ENCODE measurements at regions not wholly inside any gene's neighbourhood (a gene's known extent, or its start where the extent isn't known, plus 50 kb on each side); places are given as distances from the start of the nearest gene placed in this dataset.

GRCh38 chr5:15168358-15168757 lies 296.8 kb upstream of the ANKH start:
- H3K27ac ChIP-seq (ENCODE audit: control insufficient read depth, insufficient read depth): no peak overlapping the region
- no peak overlapping the region for H3K9ac ChIP-seq (ENCODE audit: control insufficient read depth, insufficient read depth, low read length)
- no peaks in the 10 kb centered on the region for H3K27me3 ChIP-seq (replicated peaks in 1 of 2; ENCODE audit: control insufficient read depth in 2 of 2, insufficient read depth in 2 of 2, low read length in 1 of 2)
- ChIA-PET SMC1A (ENCODE audit: uncharacterized antibody, unreplicated experiment) (interaction anchor here (0.7 kb wide), 1 partner anchor 310 kb away, joined by 3 read pairs; no protein-coding TSS in a partner anchor), RAD21 (ENCODE audit: unreplicated experiment) (no interaction called here), CTCF (no interaction called here), POLR2A (no interaction called here)
- no peaks in the 10 kb centered on the region for H3K4me1 ChIP-seq (ENCODE audit: control insufficient read depth, insufficient read depth, low read length)
- H3K4me3 ChIP-seq: no peak overlapping the region
- H4K20me1 ChIP-seq (ENCODE audit: control insufficient read depth, insufficient read depth): no peaks in the 10 kb centered on the region
- no peak for DNase-seq (ENCODE audit: low read depth, low spot score)
- H2AFZ ChIP-seq (ENCODE audit: control insufficient read depth, low read depth, low read length): no peak overlapping the region
- no peaks in the 10 kb centered on the region for H3K36me3 ChIP-seq (ENCODE audit: control insufficient read depth in 2 of 2, insufficient read depth in 2 of 2, low read length in 1 of 2)
- intact Hi-C loops (cut with micrococcal nuclease; ENCODE audit: unreplicated experiment) (no loop called here), in situ Hi-C loops (cut with MboI) (no loop called here)
- no peaks in the 10 kb centered on the region for H3K9me3 ChIP-seq (replicated peaks; ENCODE audit: control insufficient read depth, insufficient read depth, low read length)
- H3K4me2 ChIP-seq (ENCODE audit: control insufficient read depth, insufficient read depth): no peak overlapping the region
- 28% methylated on average over 2 of the region's 2 CpGs for WGBS (ENCODE audit: insufficient coverage, insufficient replicate concordance, low lambda C conversion rate, missing lambda C conversion rate)
- TF ChIP-seq GATAD2B (conservative IDR thresholded peaks at IDR 0.05; ENCODE audit: low read depth) (no peak), JUND (IDR thresholded peaks at IDR 0.05; ENCODE audit: low read depth, low read length) (no peak), SMARCA5 (IDR thresholded peaks at IDR 0.05) (no peak), TCF7 (IDR thresholded peaks at IDR 0.05; ENCODE audit: borderline replicate concordance) (no peak), ZSCAN29 (IDR thresholded peaks at IDR 0.05) (no peak), RUNX3 (IDR thresholded peaks at IDR 0.05; ENCODE audit: low read length) (no peak), HCFC1 (IDR thresholded peaks at IDR 0.05; ENCODE audit: low read length) (no peak), RB1 (IDR thresholded peaks at IDR 0.05; ENCODE audit: borderline replicate concordance) (no peak), ETV6 (conservative IDR thresholded peaks at IDR 0.05 in 1 of 2, IDR thresholded peaks at IDR 0.05 in 1 of 2; ENCODE audit: borderline replicate concordance in 1 of 2, low read depth in 1 of 2) (no peak), CHD2 (IDR thresholded peaks at IDR 0.05; ENCODE audit: borderline replicate concordance, low read depth, low read length) (no peak), USF1 (IDR thresholded peaks at IDR 0.05; ENCODE audit: borderline replicate concordance, extremely low read length, insufficient read depth, low read depth, low read length) (no peak), NR2C2 (IDR thresholded peaks at IDR 0.05; ENCODE audit: borderline replicate concordance, control insufficient read depth, insufficient read length, low read depth) (no peak), MAX (IDR thresholded peaks at IDR 0.05; ENCODE audit: low read depth, low read length) (no peak), IRF5 (IDR thresholded peaks at IDR 0.05; ENCODE audit: borderline replicate concordance) (no peak), ELK1 (IDR thresholded peaks at IDR 0.05; ENCODE audit: low read depth, low read length) (no peak)
- no TSS peak for BruUV-seq (replicated peaks)
- H3K79me2 ChIP-seq (ENCODE audit: control insufficient read depth, insufficient read depth, low read length): no peaks in the 10 kb centered on the region
- no peak for FAIRE-seq
- ATAC-seq: no peak
